ENCODE measurements at regions not wholly inside any gene's neighbourhood (a gene's known extent, or its start where the extent isn't known, plus 50 kb on each side); places are given as distances from the start of the nearest gene placed in this dataset.
"Not testable (repeated sequence)": the region's sequence is repeated elsewhere in the genome, so short reads cannot be mapped to it uniquely, and the experiment has no call there.

DNA sequence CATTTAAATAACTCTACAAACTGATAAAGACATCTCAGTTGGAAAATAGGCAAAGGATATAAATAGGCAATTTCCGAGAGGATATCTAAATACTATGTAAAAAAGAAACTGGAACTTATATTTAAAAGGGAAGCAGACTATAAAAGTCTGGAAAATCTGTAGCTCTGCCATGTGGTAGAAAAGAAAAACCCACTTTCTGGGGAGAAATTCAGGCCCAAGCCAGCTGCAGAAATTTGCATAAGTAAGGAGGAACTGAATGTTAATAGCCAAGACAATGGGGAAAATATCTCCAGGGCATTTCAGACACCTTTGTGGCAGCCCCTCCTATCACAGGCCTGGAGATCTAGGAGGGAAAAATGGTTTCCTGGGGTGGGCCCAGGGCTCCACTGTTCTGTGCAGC lies 97.8 kb upstream of the ZBED5 start:
- DNase-seq (ENCODE audit: low read depth) = no peak

DNA sequence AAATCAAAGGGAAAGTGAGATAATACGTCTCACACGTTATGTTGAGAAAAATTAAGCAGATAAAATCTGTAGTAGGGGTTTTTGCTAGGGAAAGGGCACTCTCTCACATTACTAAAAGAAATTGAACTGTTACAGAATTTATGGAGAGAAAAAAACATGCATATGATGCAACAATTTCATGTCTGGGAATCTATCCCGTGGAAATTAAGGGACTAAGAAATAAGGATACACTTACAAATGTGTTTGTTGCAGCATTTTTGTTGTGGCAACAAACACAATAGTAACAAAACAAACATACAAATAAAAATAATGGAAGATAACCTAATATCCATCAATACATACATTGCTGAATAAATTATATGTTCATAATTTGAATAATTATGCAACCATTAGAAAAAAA lies 96.3 kb upstream of the ZBED5 start:
- no peak for DNase-seq (ENCODE audit: low read depth)

DNA sequence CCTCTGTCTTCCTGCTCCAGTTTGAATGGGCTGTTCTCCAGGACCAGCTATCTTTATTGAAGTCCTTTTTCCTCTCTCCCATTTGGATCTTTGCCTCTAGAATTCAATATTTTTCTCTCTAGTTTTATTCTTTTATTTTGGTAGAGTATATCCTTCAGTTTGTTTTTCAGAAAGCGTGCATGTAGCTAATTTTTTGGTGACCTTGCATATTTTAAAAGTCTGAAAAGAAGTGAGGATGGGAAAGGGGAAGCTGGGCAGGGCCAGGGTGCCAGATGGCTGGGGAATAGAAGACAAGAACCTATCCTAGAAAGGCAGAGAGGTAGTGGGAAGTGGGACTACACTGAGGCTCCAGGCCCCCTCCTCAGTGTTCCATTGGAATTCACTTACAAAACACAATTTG lies 95.0 kb upstream of the ZBED5 start:
- no peak for DNase-seq (ENCODE audit: low read depth)

- not testable (repeated sequence) for DNase-seq (ENCODE audit: low read depth)
Observed at GRCh38 chr11:10947935-10948334, 90.1 kb upstream of the ZBED5 start.

DNA sequence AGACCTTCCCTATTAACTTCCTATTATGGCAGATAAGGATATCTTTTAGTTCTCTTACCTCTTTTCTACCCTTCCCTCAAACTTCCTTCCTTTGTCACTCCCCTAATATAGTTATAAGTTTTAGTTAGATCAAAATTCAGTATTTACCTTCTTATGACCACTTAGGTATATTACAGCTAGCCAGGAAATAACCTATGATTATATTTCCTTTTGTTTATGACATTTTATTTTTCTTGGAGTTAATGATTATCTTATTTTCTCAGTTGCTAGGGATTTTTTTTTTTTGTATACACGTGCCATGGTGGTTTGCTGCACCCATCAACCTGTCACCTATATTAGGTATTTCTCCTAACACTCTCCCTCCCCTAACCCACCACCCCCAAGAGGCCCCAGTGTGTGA lies 88.2 kb upstream of the ZBED5 start:
- DNase-seq (ENCODE audit: low read depth) = no peak

GRCh38 chr11:10945196-10945595 lies 87.3 kb upstream of the ZBED5 start:
- no peak for DNase-seq (ENCODE audit: low read depth)

GRCh38 chr11:10943968-10944367 lies 86.1 kb upstream of the ZBED5 start:
- DNase-seq (ENCODE audit: low read depth) = no peak

GRCh38 chr11:10942620-10943019 lies 84.8 kb upstream of the ZBED5 start:
- no peak for DNase-seq (ENCODE audit: low read depth)

DNA sequence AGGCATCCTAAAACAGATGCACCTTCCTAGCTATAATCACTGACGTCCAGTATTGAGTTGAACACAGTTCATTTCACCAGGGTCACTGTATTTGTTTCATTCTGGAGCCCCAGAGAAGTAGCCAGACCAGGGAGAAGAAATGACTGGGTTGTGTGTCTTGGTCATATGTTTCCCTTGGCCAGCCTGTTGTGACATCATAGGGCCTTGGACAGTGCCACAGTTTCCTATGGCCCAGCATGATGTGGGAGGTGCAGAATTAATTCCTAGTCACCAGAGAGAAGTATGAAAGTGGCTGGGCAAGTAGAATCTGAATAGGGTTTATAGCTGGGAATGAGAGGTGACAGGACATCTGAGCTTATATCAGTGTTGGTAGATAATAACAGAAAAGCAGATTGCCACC lies 84.0 kb upstream of the ZBED5 start:
- no peak for DNase-seq (ENCODE audit: low read depth)

GRCh38 chr11:10941414-10941813 lies 83.6 kb upstream of the ZBED5 start:
- DNase-seq (ENCODE audit: low read depth) = no peak

GRCh38 chr11:10938650-10939387 lies 81.0 kb upstream of the ZBED5 start:
- no peak for DNase-seq (ENCODE audit: low read depth)

GRCh38 chr11:10938231-10938630 lies 80.4 kb upstream of the ZBED5 start:
- DNase-seq (ENCODE audit: low read depth) = no peak

GRCh38 chr11:10937385-10937771 lies 79.5 kb upstream of the ZBED5 start:
- no peak for DNase-seq (ENCODE audit: low read depth)

DNA sequence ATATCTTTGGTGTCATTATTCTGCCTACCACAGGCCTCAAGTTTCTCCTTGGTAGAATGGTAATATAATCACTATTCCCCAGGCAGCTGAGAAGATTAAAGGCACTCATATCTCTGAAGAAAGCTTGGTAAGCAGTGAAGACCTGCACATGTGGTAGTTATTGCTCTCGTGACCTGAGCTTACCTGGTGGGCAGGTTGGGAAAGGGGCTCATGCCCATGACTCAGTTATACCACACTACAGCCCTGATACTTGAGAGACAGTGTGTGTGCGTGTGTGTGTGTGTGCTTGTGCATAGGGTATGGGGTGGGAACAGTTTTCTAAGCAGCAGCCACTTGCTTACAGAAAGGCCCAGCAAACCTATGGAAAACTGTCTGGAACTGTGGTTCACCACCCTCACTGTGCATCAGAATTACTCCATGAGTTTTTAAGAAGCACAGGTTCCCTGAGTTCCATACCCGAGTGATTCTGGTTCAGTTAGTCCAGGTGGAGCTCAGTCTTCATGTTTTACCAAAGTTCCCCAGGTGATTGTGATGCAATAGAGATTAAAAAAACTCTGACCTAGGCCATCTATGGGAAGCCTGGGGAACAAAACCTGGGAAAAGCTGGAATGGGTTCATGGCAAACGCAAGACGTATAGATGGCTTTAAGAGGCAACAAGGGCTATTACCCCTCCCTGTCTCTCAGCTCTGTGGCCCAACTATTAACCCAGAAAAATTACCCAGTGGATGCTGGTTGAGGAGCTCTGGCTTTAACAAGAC lies 79.0 kb upstream of the ZBED5 start:
- no peak for DNase-seq (ENCODE audit: low read depth)

GRCh38 chr11:10935015-10935559 lies 77.2 kb upstream of the ZBED5 start:
- DNase-seq (ENCODE audit: low read depth) = no peak

GRCh38 chr11:10934293-10934860 lies 76.5 kb upstream of the ZBED5 start:
- no peak for DNase-seq (ENCODE audit: low read depth)

DNA sequence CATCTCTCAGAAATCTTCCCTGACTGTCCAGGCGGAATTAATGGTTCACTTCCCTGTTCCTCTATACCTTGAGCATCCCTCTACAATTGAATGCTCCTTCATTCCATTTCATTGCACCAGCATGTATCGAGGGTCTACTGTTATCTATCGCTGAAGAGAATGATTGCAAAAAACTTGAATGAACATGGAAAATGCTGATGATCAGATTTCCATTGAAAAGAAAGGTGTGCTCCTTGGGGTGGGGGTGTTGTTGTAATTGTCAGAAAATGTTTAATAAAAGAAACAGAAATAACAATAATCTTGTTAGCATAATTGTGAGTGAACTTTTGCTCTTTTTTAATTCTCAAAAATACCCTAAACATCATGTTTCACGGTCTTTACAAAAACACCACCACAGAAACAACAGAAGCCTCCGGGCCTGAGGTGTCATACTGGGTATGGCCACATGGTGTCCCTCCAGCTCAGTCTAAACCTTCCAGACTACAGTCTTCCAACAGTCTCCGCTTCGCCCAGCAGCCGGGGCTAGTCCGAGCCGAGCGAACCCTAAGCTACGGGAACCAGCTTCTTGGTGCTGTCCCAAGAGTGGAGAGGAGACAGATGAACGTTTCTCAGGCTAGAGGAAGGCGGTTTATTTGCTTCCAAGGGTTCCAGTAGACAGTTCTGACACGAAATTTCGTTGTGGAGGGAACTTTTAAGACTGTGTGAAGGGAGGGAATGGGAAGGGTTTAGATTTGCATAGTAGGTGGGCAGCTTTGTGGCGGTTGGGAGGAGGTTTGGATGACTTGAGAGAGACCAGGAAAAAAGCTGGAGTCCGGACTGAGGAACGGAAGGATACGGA lies 75.8 kb upstream of the ZBED5 start:
- DNase-seq (ENCODE audit: low read depth) = peak; percentile 90

- no peak for DNase-seq (ENCODE audit: low read depth)
Observed at GRCh38 chr11:10932976-10933375, 75.1 kb upstream of the ZBED5 start.

GRCh38 chr11:10931761-10932670 lies 74.2 kb upstream of the ZBED5 start:
- no peak for DNase-seq (ENCODE audit: low read depth)

DNA sequence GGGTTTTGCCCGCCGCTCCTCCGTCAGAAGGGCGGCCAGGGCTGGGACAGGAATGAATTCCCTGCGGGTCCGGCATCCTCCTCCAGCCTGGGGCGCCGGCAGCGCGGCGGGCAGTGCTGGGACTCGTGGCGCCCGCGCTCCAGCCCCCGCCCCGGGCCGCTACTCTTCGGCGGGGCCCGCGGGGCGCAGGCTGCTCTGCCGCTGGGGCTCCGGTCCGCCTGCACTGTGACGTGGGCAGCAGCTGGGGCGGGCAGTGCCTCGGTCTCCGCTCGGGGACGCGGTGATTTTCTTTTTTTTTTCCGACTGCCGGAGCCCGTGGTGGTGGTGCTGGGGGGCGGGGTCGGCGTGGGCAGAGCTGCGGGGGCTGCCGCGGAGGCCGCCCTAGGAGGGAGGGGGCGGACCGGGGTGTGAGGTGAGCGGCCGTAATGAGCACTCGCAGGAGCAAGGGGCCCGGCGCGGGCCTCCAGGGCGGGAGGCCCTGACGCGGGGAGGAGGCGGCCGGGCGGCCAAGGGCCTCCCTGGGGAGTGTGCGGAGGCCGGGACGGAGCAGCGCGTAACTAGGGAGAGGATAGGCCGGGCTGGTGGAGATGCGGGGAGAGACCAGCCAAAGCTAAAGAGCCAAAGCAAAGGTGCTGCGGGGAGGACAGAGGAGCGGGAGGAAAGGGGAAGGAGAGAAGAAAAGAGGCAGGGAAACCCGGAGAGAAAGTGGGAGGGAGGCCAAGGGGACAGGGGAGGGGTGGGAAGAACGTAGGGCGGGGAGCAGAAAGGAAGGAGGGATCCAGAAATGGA lies 73.3 kb upstream of the ZBED5 start:
- no peak for DNase-seq (ENCODE audit: low read depth)

Measured in HS-27A (cell line).